ENCODE measurements at regions not wholly inside any gene's neighbourhood (a gene's known extent, or its start where the extent isn't known, plus 50 kb on each side); places are given as distances from the start of the nearest gene placed in this dataset.

DNA sequence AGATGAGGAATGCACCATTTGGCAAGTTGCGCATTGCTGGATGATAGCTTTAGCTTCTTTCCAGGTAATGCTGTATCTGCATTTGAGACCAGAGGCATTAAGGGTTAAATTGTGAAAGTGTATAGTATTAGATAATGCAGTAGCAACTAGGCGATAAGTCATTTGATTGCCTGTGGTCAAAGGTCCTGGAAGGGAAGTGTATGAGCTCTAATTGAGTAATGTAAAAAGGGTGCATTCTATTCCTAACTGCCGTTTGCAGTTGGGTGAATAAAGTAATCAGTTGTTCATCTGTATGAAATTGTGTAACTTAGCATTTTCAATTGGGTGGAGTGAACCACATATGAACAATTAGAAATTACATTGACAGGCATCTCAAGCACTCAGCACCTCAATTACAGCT is 54.5 kb upstream of the WDR1 start:
- no peak overlapping the region for H3K4me3 ChIP-seq (ENCODE audit: low read depth, low read length)
- TF ChIP-seq, protein P1, sequence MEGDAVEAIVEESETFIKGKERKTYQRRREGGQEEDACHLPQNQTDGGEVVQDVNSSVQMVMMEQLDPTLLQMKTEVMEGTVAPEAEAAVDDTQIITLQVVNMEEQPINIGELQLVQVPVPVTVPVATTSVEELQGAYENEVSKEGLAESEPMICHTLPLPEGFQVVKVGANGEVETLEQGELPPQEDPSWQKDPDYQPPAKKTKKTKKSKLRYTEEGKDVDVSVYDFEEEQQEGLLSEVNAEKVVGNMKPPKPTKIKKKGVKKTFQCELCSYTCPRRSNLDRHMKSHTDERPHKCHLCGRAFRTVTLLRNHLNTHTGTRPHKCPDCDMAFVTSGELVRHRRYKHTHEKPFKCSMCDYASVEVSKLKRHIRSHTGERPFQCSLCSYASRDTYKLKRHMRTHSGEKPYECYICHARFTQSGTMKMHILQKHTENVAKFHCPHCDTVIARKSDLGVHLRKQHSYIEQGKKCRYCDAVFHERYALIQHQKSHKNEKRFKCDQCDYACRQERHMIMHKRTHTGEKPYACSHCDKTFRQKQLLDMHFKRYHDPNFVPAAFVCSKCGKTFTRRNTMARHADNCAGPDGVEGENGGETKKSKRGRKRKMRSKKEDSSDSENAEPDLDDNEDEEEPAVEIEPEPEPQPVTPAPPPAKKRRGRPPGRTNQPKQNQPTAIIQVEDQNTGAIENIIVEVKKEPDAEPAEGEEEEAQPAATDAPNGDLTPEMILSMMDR (IDR thresholded peaks at IDR 0.05; ENCODE audit: borderline replicate concordance, insufficient read depth, low read depth, low read length): no peak

DNA sequence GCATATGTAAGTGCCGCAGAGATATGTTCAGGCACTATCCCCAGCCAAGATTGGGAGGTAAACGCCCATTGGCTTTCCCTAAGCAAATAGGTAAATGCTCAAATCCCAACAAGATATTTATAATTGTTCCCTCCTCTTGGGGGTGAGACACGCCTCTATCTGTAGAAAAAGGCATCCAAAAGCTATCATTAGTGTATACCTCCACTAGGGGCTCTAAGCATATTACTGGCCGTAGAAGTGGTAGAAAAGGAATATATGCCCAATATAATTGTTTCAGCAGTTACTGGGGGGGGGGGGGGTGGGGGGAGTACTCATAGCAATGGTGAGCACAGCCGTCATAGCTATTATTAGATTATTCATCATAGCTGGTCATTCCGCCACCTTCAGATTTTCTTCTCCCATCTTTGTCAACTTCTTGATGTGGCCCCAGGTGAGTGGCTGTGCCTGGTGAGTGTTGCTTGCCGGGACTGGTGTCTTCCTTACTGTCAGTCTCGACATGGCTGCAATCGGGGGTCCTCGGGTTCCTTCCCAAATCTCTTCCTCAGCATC is 53.3 kb upstream of the WDR1 start:
- no peak overlapping the region for H3K4me3 ChIP-seq (ENCODE audit: low read depth, low read length)
- TF ChIP-seq, protein P1 (IDR thresholded peaks at IDR 0.05; ENCODE audit: borderline replicate concordance, insufficient read depth, low read depth, low read length): no peak

DNA sequence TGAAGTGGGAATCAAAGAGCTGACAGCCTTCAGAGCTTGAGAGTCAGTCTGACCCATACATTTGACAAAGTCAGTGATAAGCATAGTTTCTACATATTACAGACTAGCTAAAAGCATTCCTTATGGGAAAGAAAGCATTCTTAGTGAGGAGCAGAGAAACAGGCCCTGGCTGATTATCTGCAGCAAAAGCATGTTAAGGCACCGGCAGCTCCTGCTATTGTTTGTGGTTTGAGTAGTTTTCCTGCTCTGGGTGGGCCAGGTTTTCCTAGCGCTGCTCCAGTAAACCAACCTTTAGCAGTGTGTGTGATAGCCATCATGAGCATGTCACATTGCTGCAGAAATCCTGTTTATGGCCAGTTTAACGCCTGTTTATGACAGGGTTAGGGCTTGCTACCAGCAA is 51.6 kb upstream of the WDR1 start:
- TF ChIP-seq, protein P1 (IDR thresholded peaks at IDR 0.05; ENCODE audit: borderline replicate concordance, insufficient read depth, low read depth, low read length): no peak
- H3K4me3 ChIP-seq (ENCODE audit: low read depth, low read length): no peak overlapping the region

DNA sequence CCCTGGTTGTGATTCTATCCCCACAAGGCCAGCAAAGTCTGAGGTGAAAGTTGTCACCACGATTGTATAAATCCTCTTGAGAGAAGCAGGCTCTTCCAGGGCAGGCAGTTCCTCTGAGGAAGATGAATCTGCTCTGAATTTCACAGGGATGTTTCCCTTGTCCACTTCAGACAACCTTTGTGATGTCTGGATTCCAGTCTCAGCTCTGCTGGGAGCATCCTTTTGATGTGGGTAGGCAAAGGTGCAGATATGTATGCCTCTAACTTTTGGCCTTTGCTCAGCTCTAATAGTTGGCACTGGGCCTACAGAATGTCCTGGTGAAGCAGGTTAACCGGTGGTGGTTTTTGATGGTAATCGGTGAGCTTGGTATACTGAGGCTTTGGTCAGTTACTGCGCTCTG is 50.6 kb upstream of the WDR1 start:
- no peak overlapping the region for H3K4me3 ChIP-seq (ENCODE audit: low read depth, low read length)
- TF ChIP-seq, protein P1 (IDR thresholded peaks at IDR 0.05; ENCODE audit: borderline replicate concordance, insufficient read depth, low read depth, low read length): no peak

All from GM12875 (cell line).